PC-3 (cell line): ENCODE measurements at regions not wholly inside any gene's neighbourhood (a gene's known extent, or its start where the extent isn't known, plus 50 kb on each side); places are given as distances from the start of the nearest gene placed in this dataset.

Experiments used
- ATAC-seq: fragments of 200-7000 bp; cut with Tn5 transposase; 2 replicates; pipeline ENCODE4 v1.9.1; 2020; ENCODE audit warnings: mild to moderate bottlenecking, moderate library complexity
- BruUV-seq: library from RNA; stranded (reverse); fragments of 400-500 nt; replicated peaks from 2 replicates; lab custom pipeline; 2021; lab: Mats Ljungman, UMichigan
- CTCF ChIA-PET: fragments of 300-600 bp; sonication (Branson Sonifier 250); formaldehyde crosslinking; loops from one replicate; lab custom pipeline; 2022; ENCODE audit warnings: antibody characterized with exemption; lab: Charles Lee
- POLR2A ChIA-PET: fragments of 300-600 bp; sonication (Branson Sonifier 250); formaldehyde crosslinking; loops from one replicate; lab custom pipeline; 2022; ENCODE audit warnings: antibody characterized with exemption; ENCODE audit not compliant: unreplicated experiment; lab: Charles Lee
- DNase-seq: peaks from one replicate; pipeline ENCODE4 v3.0.0-alpha.2; 2015
- H2AFZ ChIP-seq: fragments of 300-600 bp; sonication (generic); 2 replicates; pipeline ENCODE4 v1.6.0; 2016; ENCODE audit warnings: antibody characterized with exemption, low read length
- H3F3A ChIP-seq: fragments of 300-600 bp; sonication (generic); one replicate; pipeline ENCODE4 v1.6.0; 2017; ENCODE audit warnings: antibody characterized with exemption, low read length, control low read depth, mild to moderate bottlenecking; ENCODE audit not compliant: unreplicated experiment
- H3K27ac ChIP-seq: fragments of 300-600 bp; sonication (generic); 2 replicates; pipeline ENCODE4 v1.5.1; 2016; ENCODE audit warnings: mild to moderate bottlenecking, low read length
- H3K27me3 ChIP-seq: fragments of 300-600 bp; sonication (generic); 2 replicates; pipeline ENCODE4 v1.6.1; 2016; ENCODE audit warnings: low read length, mixed read lengths
- H3K36me3 ChIP-seq: fragments of 300-600 bp; sonication (generic); 2 replicates; pipeline ENCODE4 v1.6.1; 2016; ENCODE audit warnings: low read depth, mixed run types, low read length, mixed read lengths
- H3K4me1 ChIP-seq: fragments of 300-600 bp; sonication (generic); 2 replicates; pipeline ENCODE4 v1.5.1; 2016; ENCODE audit warnings: low read length; ENCODE audit not compliant: insufficient read depth
- H3K4me2 ChIP-seq: fragments of 300-600 bp; sonication (generic); 2 replicates; pipeline ENCODE4 v1.6.0; 2016; ENCODE audit warnings: low read length
- H3K4me3 ChIP-seq: fragments of 300-600 bp; sonication (generic); 2 replicates; pipeline ENCODE4 v1.5.1; 2016; ENCODE audit warnings: mild to moderate bottlenecking, low read length, mixed read lengths
- H3K79me2 ChIP-seq: fragments of 300-600 bp; sonication (generic); 2 replicates; pipeline ENCODE4 v1.6.1; 2017; ENCODE audit warnings: low read length, mixed read lengths
- H3K9ac ChIP-seq: fragments of 300-600 bp; sonication (generic); 2 replicates; pipeline ENCODE4 v1.6.0; 2016; ENCODE audit warnings: mild to moderate bottlenecking, low read length
- H3K9me2 ChIP-seq: fragments of 300-600 bp; sonication (generic); replicated peaks from 2 replicates; pipeline ENCODE4 v1.6.1; 2016; ENCODE audit warnings: mixed run types, low read length, mixed read lengths
- H3K9me3 ChIP-seq: fragments of 300-600 bp; sonication (generic); 2 replicates; pipeline ENCODE4 v1.6.1; 2016; ENCODE audit warnings: low read length, mixed read lengths
- H4K20me1 ChIP-seq: fragments of 300-600 bp; sonication (generic); 2 replicates; pipeline ENCODE4 v1.6.1; 2016; ENCODE audit warnings: low read length, mixed read lengths
- EZH2 ChIP-seq: fragments of 300-600 bp; sonication (generic); IDR thresholded peaks from one replicate; pipeline ENCODE4 v1.6.1; 2017; ENCODE audit warnings: antibody characterized with exemption, mild to moderate bottlenecking, low read length; ENCODE audit not compliant: unreplicated experiment
- EZH2phosphoT487 ChIP-seq: fragments of 300-600 bp; sonication (generic); IDR thresholded peaks from 2 replicates; pipeline ENCODE4 v1.6.1; 2018; ENCODE audit warnings: mild to moderate bottlenecking, antibody characterized with exemption, low read length, borderline replicate concordance
- intact Hi-C: fragments of 100-400 bp; cut with micrococcal nuclease; formaldehyde crosslinking; loops from 2 replicates; pipeline ENCODE4 v1.9.0; 2023
- TF ChIP-seq, protein P1 (sequence below): fragments of 300-600 bp; sonication (generic); conservative IDR thresholded peaks from 2 replicates; pipeline ENCODE4 v1.5.1; 2017; ENCODE audit warnings: antibody characterized with exemption, low read depth, mild to moderate bottlenecking, low read length

DNA sequence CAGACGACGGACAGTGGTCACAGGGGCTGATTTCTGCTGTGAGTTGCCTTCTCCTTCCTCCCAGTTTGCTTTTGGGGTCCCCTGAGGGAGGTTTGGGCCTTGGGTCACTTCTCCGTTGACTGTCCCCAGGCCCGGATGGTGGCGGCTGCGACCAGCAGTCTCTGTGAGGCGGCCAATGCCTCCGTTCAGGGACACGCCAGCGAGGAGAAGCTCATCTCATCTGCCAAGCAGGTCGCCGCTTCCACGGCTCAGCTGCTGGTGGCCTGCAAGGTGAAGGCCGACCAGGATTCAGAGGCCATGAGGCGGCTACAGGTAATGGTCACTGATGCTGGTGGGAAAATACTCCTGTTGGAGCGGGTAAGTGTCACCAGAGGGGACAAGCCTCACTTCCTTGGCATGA, 206.8 kb upstream of the TPM1 start:
- ChIA-PET POLR2A (no interaction called here), CTCF (no interaction called here)
- H3K9ac ChIP-seq = no peak overlapping the region
- H3F3A ChIP-seq = no peaks in the 10 kb centered on the region
- H3K36me3 ChIP-seq = no peaks in the 10 kb centered on the region
- H3K27ac ChIP-seq = no peak overlapping the region
- intact Hi-C loops = no loop called here
- H3K79me2 ChIP-seq = no peaks in the 10 kb centered on the region
- TF ChIP-seq, protein P1, sequence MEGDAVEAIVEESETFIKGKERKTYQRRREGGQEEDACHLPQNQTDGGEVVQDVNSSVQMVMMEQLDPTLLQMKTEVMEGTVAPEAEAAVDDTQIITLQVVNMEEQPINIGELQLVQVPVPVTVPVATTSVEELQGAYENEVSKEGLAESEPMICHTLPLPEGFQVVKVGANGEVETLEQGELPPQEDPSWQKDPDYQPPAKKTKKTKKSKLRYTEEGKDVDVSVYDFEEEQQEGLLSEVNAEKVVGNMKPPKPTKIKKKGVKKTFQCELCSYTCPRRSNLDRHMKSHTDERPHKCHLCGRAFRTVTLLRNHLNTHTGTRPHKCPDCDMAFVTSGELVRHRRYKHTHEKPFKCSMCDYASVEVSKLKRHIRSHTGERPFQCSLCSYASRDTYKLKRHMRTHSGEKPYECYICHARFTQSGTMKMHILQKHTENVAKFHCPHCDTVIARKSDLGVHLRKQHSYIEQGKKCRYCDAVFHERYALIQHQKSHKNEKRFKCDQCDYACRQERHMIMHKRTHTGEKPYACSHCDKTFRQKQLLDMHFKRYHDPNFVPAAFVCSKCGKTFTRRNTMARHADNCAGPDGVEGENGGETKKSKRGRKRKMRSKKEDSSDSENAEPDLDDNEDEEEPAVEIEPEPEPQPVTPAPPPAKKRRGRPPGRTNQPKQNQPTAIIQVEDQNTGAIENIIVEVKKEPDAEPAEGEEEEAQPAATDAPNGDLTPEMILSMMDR = no peak
- no peak for TF ChIP-seq EZH2
- no peak for TF ChIP-seq EZH2phosphoT487
- BruUV-seq = no TSS peak
- no peaks in the 10 kb centered on the region for H4K20me1 ChIP-seq
- DNase-seq = no peak
- no peak overlapping the region for H3K4me2 ChIP-seq
- no peaks in the 10 kb centered on the region; the same call in 1 of the 2 replicates for H3K4me1 ChIP-seq
- no peaks in the 10 kb centered on the region for H3K27me3 ChIP-seq
- no peak for ATAC-seq
- H3K4me3 ChIP-seq = no peak overlapping the region
- no peaks in the 10 kb centered on the region for H3K9me3 ChIP-seq
- H3K9me2 ChIP-seq = no peaks in the 10 kb centered on the region
- H2AFZ ChIP-seq = no peak overlapping the region

DNA sequence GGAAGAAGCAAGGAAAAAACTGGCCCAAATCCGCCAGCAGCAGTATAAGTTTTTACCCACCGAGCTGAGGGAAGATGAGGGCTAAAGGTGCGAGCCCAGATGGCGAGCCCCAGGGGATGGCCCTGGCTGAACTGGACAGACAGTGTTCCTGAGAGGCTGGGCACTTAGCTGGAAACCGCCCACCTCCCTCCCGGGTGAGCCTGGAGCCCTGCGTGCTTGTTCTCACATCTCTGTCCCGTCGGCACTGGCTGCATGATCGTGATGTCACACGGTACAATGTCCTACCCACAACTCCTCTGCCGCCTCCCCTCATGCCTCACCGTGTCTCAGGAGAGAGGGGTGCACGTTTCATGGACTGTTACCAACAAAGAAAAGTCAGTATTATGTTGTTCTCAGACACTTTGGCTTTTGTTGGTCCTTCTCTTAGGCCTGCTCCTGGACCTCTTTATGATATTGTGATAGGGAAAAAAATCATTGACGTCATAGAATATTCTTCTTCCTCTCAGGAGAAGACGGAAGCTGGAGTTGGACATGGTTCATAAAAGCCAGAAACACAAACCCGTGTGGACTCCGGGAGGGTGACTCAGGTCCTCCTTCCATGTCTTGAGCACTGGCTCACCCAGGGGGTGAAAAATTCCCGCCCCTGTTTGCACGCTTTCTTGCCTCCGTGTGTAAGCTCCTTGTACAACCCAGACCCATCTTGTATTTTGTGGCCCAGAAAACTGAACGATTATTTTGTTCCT, 201.8 kb upstream of the TPM1 start:
- H3K36me3 ChIP-seq = no peaks in the 10 kb centered on the region
- intact Hi-C loops = no loop called here
- H3K4me1 ChIP-seq = peaks cover 5% of the 10 kb centered on the region; the same call in 1 of the 2 replicates
- H3K9ac ChIP-seq = no peak overlapping the region
- H3F3A ChIP-seq = no peaks in the 10 kb centered on the region
- no peaks in the 10 kb centered on the region for H3K27me3 ChIP-seq
- CTCF ChIA-PET = no interaction called here
- H3K9me3 ChIP-seq = no peaks in the 10 kb centered on the region
- BruUV-seq = no TSS peak
- DNase-seq (no peak), ATAC-seq (no peak)
- no peaks in the 10 kb centered on the region for H3K79me2 ChIP-seq
- TF ChIP-seq, protein P1 = no peak
- H4K20me1 ChIP-seq = no peaks in the 10 kb centered on the region
- H3K27ac ChIP-seq = no peak overlapping the region
- H3K4me2 ChIP-seq = no peak overlapping the region
- POLR2A ChIA-PET = no interaction called here
- no peak overlapping the region for H2AFZ ChIP-seq
- no peak overlapping the region for H3K4me3 ChIP-seq
- H3K9me2 ChIP-seq = no peaks in the 10 kb centered on the region

GRCh38 chr15:62841269-62841628, 201.3 kb upstream of the TPM1 start:
- CTCF ChIA-PET = no interaction called here
- Histone ChIP-seq H3K4me3 (no peak overlapping the region), H3K9ac (no peak overlapping the region), H2AFZ (no peak overlapping the region), H4K20me1 (no peaks in the 10 kb centered on the region), H3K36me3 (no peaks in the 10 kb centered on the region), H3K27ac (no peak overlapping the region), H3F3A (no peaks in the 10 kb centered on the region), H3K9me3 (no peaks in the 10 kb centered on the region), H3K9me2 (no peaks in the 10 kb centered on the region), H3K27me3 (no peaks in the 10 kb centered on the region), H3K4me1 (peaks cover 11% of the 10 kb centered on the region; the same call in 1 of the 2 replicates), H3K79me2 (no peaks in the 10 kb centered on the region), H3K4me2 (no peak overlapping the region)
- no TSS peak for BruUV-seq
- no peak for TF ChIP-seq EZH2phosphoT487
- TF ChIP-seq, protein P1 = no peak
- no peak for TF ChIP-seq EZH2
- intact Hi-C loops = no loop called here
- POLR2A ChIA-PET = no interaction called here
- ATAC-seq (no peak), DNase-seq (no peak)
